NCI-H2171 (cell line): ENCODE measurements at regions not wholly inside any gene's neighbourhood (a gene's known extent, or its start where the extent isn't known, plus 50 kb on each side); places are given as distances from the start of the nearest gene placed in this dataset.

Experiments used
- DNase-seq: peaks from one replicate; lab custom pipeline; 2025; lab: John Stamatoyannopoulos, UW

- DNase-seq, result no peak
These were observed 171.8 kb downstream of the UBE2E3 start for GRCh38 chr2:181152226-181152625.

- no peak for DNase-seq
These were observed 172.3 kb downstream of the UBE2E3 start for GRCh38 chr2:181152701-181153100.

GRCh38 chr2:181153886-181154285, 173.5 kb downstream of the UBE2E3 start:
- no peak for DNase-seq

- no peak for DNase-seq
These were observed 176.9 kb downstream of the UBE2E3 start for GRCh38 chr2:181157326-181157725.

- DNase-seq, result no peak
These were observed 178.0 kb downstream of the UBE2E3 start for GRCh38 chr2:181158427-181158826.

GRCh38 chr2:181161615-181162014, 181.2 kb downstream of the UBE2E3 start:
- no peak for DNase-seq

GRCh38 chr2:181163139-181163538, 182.7 kb downstream of the UBE2E3 start:
- no peak for DNase-seq

GRCh38 chr2:181163691-181164090, 183.3 kb downstream of the UBE2E3 start:
- DNase-seq, result no peak

GRCh38 chr2:181164699-181165098, 184.3 kb downstream of the UBE2E3 start:
- DNase-seq, result no peak

- DNase-seq, result no peak
These were observed 184.9 kb downstream of the UBE2E3 start for GRCh38 chr2:181165199-181165868.

- DNase-seq, result no peak
These were observed 189.1 kb downstream of the UBE2E3 start for GRCh38 chr2:181169503-181169902.

GRCh38 chr2:181170256-181170655, 189.9 kb downstream of the UBE2E3 start:
- no peak for DNase-seq

GRCh38 chr2:181172676-181173075, 192.3 kb downstream of the UBE2E3 start:
- peak; percentile 66 for DNase-seq

- DNase-seq, result peak; percentile 19
These were observed 194.5 kb downstream of the UBE2E3 start for GRCh38 chr2:181174611-181175580.

GRCh38 chr2:181176540-181176939, 196.1 kb downstream of the UBE2E3 start:
- DNase-seq, result no peak

- DNase-seq, result no peak
These were observed 197.0 kb downstream of the UBE2E3 start for GRCh38 chr2:181177376-181177775.

- DNase-seq, result no peak
These were observed 197.7 kb downstream of the UBE2E3 start for GRCh38 chr2:181178130-181178529.

GRCh38 chr2:181178823-181179412, 198.5 kb downstream of the UBE2E3 start:
- no peak for DNase-seq

- DNase-seq, result no peak
These were observed 203.6 kb downstream of the UBE2E3 start for GRCh38 chr2:181183878-181184542.

GRCh38 chr2:181185421-181185820, 205.0 kb downstream of the UBE2E3 start:
- no peak for DNase-seq

- DNase-seq, result peak; percentile 79
These were observed 205.5 kb downstream of the UBE2E3 start for GRCh38 chr2:181185948-181186347.

GRCh38 chr2:181188605-181189004, 208.2 kb downstream of the UBE2E3 start:
- no peak for DNase-seq
